AG08396 (cell line): ENCODE measurements at regions not wholly inside any gene's neighbourhood (a gene's known extent, or its start where the extent isn't known, plus 50 kb on each side); places are given as distances from the start of the nearest gene placed in this dataset.
A peak's percentile ranks its signal among the peaks of the same experiment; 100 is the strongest.

Experiments used
- DNase-seq: peaks from one replicate; pipeline ENCODE4 v3.0.0; 2012; ENCODE audit warnings: low spot score, mixed read lengths

- DNase-seq = no peak
Measured at GRCh38 chr2:236689981-236690380, 120.4 kb downstream of the ACKR3 start.

DNA sequence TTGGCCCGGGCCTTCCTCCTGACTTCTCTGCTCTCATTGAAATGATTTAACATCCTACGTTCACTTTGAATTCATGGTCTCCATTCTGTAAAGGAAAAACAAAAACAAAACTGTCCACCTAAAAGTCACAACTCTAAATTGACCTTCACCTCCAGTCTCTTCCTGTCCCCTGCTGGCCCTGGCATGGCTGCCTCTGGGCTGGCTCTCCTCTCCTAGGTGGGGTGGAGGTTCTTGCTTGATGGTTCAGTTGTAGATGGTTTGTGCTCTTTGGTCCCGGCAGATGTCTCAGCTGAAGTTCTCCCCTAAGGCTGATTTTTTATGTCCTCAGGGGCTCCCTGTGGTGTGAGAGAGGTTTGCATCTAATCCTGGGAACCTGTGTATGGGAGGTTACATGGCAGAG lies 121.1 kb downstream of the ACKR3 start:
- no peak for DNase-seq

GRCh38 chr2:236691799-236692167 lies 122.2 kb downstream of the ACKR3 start:
- no peak for DNase-seq

- no peak for DNase-seq
Measured at GRCh38 chr2:236692937-236693336, 123.3 kb downstream of the ACKR3 start.

DNA sequence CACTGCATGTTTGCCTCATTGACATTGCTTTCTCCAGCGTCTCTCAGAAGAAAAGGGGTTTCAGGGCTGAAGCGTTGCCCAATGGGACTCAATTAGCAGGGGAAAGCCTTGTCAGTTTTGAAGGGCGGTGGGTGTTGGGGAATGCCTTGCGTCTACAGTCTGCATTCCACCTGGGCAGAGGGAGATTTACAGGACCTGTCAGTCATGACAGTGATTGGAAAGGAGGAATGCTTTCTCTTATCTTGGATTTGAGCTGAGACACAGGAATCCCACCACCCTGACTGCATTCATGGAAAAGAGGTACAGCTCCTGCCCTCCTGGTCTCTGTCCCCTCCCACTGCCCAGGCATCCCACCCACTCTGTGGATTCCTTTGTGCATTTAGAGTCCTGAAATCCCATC lies 123.9 kb downstream of the ACKR3 start:
- no peak for DNase-seq

DNA sequence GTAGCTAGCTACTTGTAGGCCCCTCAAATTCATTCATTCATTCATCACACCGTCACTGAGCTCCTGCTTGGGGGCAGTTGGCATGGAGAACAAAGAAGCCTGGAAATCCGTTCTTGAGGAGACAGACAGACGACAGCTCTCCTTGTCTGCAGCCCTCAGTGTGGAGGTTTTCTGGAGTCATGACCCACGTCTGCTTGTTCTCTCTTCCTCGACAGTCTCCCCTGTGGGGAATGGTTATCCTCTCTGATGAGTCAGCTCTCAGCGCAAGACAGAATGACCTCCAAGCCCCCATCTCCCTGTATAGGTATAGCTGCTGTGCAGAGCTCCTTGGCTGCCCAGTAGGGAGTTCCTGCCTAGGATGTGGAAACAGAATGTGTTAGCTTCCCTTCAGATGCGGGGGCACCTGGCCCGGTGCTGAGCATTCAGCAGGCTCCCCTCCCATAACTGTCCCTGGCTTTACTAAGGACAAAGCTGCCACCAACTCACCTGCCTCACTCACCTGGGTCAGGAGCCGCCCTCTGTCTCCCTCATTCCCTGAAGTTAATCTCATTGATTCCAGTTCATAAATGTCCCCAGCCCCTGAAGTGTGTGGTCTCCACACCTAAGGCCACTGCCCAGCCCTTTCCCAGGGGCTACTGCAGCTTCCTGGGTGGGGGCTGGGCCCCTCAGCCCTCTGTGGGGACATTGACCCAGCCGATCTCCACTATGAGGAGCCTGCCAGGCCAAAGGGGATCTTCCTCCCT lies 124.7 kb downstream of the ACKR3 start:
- DNase-seq = no peak

- DNase-seq = no peak
Measured at GRCh38 chr2:236696834-236697233, 127.2 kb downstream of the ACKR3 start.

DNA sequence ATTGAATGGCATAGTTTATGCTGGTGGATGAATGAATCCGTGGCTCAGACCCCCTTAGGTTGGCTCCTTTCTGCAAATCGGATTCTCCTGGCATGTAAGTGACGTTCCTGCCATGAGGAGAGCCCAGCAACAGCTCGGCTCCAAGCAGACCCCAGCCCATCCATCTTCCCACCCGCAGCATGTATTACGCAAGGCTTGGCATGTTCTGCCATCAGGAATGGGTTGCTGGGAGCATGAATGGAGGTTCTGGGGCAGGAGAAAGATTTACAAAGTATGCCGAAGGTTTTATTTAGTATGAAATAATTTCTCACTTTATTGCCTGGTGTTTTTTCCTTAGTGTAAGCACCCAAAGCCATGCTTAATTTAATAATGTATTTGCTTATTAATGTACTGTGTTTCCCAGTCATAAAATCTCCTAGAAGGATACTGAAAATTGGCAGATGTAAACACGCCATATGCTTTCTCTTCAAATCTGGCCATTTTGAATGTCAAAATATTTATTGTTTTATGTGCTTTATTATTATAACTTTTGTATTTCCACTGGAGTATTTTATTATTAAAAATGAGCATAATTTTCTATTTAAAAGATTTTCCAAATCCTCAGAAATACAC lies 128.5 kb downstream of the ACKR3 start:
- DNase-seq = no peak

GRCh38 chr2:236700703-236701102 lies 131.1 kb downstream of the ACKR3 start:
- DNase-seq = no peak

- DNase-seq = no peak
Measured at GRCh38 chr2:236702657-236703372, 133.2 kb downstream of the ACKR3 start.

- DNase-seq = no peak
Measured at GRCh38 chr2:236703373-236703709, 133.7 kb downstream of the ACKR3 start.

- no peak for DNase-seq
Measured at GRCh38 chr2:236703906-236704305, 134.3 kb downstream of the ACKR3 start.

- DNase-seq = no peak
Measured at GRCh38 chr2:236704887-236705286, 135.3 kb downstream of the ACKR3 start.

DNA sequence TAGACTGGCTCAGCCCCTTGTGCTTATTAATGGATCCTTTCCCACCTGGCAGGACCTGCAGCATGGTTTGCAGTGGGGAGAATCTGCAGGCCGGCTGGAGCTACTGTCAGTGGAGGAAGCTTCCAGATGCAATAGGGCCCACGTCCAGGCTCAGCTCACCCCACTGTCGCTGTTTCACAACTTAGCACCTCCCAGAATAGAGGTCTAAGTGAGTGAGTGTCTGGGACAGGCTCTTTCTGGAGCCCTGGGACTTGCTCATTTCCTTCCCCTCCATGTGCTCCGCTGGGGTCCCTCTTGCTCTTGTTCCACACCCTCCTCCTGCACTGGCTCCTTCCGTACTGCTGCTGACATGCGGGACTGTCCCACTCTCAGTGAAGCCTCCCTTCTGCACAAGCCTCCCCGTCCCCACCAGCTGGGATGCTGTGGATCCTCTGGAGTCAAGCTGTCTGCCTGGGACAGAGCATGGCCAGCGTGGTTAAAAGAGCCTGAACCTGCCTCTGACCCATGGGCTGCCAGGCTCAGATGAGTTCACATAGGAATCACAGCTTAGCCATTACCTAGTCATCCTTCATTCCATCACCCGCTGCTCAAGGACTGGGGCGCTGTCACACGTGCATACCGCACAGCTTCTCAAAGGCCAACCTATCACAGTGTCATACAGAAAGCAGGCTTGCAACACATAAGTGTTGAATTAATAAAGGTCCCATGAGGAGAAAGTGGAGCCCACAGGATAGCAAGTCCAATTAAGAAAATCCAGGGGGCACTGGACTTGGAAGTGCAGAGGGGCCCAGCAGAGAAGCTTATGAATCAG lies 135.9 kb downstream of the ACKR3 start:
- DNase-seq = no peak

GRCh38 chr2:236706288-236706687 lies 136.7 kb downstream of the ACKR3 start:
- no peak for DNase-seq

DNA sequence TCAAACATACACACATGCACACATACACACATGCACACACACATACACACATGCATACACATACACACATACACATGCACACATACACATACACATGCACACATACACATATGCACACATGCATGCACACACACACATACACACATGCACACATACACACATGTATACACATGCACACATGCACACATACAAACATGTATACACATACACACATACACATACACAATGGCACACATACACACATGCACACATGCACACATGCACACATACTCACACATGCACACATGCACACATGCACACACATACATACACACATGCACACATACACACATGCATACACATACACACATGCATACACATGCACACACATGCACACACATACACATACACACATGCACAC lies 137.2 kb downstream of the ACKR3 start:
- DNase-seq = no peak

DNA sequence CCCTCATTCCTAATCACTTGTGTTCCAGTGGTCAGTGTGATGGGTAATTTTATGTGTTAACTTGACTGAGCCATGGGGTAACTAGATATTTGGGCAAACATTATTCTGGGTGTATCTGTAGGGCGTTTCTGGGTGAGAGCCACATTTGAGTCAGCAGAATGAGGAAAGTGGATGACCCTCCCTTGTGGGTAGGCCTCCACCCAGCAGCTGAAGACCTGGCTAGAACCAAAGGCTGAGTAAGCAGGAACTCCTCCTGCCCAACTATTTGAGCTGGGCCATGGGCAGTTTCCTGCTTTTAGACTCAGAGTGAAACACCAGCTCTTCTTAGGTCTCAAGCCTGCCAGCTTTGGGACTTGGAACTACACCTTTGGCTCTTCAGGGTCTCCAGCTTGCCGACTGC lies 141.8 kb downstream of the ACKR3 start:
- peak; percentile 46 for DNase-seq

- no peak for DNase-seq
Measured at GRCh38 chr2:236712304-236712703, 142.7 kb downstream of the ACKR3 start.

DNA sequence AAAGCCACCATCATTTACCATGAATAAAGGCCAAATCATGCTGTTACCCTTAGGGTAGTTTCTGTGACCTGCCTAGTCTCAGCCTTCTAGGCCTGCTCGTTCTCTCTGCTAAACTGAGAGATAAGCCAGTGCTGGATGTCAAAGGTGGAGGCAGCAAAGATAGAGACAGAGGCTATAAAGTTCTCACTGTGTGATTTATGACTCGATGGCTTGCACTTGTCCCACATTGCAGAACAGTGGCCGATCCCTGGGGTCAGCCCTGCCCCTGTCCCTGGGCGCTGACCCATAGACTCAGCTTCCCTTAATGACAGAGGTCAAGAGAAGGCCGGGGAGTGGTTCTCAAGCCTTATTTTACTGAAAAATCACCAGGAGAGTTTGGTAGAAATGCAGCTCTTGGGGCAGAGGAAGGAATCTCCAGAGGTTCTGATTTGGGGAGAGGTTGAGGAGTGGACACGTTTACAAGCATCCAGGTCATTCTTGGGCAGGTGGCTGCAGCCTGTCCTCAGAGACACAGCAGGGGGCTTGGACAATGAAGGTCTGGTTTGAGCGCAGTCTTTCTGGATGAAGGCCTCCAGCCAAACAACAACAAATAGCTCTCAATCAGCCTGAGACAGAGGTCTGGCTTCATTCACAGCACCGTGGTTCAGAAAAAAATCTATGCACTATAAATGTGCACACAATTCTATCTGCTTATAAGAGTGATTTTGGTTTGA lies 143.5 kb downstream of the ACKR3 start:
- no peak for DNase-seq

- DNase-seq = no peak
Measured at GRCh38 chr2:236714080-236714479, 144.5 kb downstream of the ACKR3 start.

DNA sequence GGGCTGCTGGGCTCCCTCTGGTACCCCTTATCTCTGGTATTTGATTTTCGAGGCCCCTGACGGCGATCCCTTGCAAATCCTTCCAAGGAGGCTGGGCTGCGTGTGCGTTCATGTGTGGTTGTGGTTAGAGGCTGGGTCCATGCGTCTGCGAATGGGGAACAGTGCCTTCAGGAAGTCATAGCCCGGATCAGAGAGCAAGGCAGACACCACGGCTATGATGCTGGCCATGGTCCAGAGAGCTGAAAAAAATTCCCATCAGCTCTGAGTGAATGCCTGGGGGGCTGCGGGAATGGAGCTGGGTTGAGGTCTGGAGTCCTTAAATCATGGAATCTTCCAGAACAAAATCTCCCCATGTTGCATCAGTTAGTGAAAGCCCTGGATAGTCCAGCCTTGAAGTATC lies 145.5 kb downstream of the ACKR3 start:
- no peak for DNase-seq

- DNase-seq = no peak
Measured at GRCh38 chr2:236715491-236715961, 145.9 kb downstream of the ACKR3 start.
